Neural progenitor cell (in vitro differentiated cells): ENCODE measurements at regions not wholly inside any gene's neighbourhood (a gene's known extent, or its start where the extent isn't known, plus 50 kb on each side); places are given as distances from the start of the nearest gene placed in this dataset.
"Not testable (repeated sequence)": the region's sequence is repeated elsewhere in the genome, so short reads cannot be mapped to it uniquely, and the experiment has no call there.

Source experiments
- DNase-seq: peaks from one replicate; pipeline ENCODE4 v3.0.0-alpha.2; 2016; ENCODE audit warnings: low spot score
- H2AFZ ChIP-seq: fragments of 200-600 bp; sonication (generic); replicated peaks from 2 replicates; pipeline ENCODE4 v1.6.1; 2016; ENCODE audit warnings: antibody characterized with exemption
- H3F3A ChIP-seq: fragments of 200-600 bp; sonication (generic); 2 replicates; pipeline ENCODE4 v1.6.1; 2016; ENCODE audit warnings: antibody characterized with exemption, low read depth
- H3K27ac ChIP-seq: fragments of 200-600 bp; sonication (generic); 2 replicates; pipeline ENCODE4 v1.5.1; 2016; ENCODE audit warnings: mild to moderate bottlenecking
- H3K27me3 ChIP-seq: fragments of 200-600 bp; sonication (generic); 2 replicates; pipeline ENCODE4 v1.6.1; 2016; ENCODE audit warnings: mild to moderate bottlenecking, moderate library complexity
- H3K36me3 ChIP-seq: fragments of 200-600 bp; sonication (generic); 2 replicates; pipeline ENCODE4 v1.5.1; 2016
- H3K4me1 ChIP-seq: fragments of 200-600 bp; sonication (generic); 2 replicates; pipeline ENCODE4 v1.6.1; 2016; ENCODE audit warnings: mixed run types
- H3K4me2 ChIP-seq: fragments of 200-600 bp; sonication (generic); 2 replicates; pipeline ENCODE4 v1.6.1; 2016
- H3K4me3 ChIP-seq: fragments of 200-600 bp; sonication (generic); 2 replicates; pipeline ENCODE4 v1.5.1; 2016
- H3K79me2 ChIP-seq: fragments of 200-600 bp; sonication (generic); 2 replicates; pipeline ENCODE4 v1.6.1; 2016; ENCODE audit warnings: low read depth
- H3K9ac ChIP-seq: fragments of 200-600 bp; sonication (generic); 2 replicates; pipeline ENCODE4 v1.6.1; 2016
- H3K9me3 ChIP-seq: fragments of 200-600 bp; sonication (generic); 2 replicates; pipeline ENCODE4 v1.5.1; 2016; ENCODE audit warnings: low read depth
- H4K20me1 ChIP-seq: fragments of 200-600 bp; sonication (generic); 2 replicates; pipeline ENCODE4 v1.6.1; 2016; ENCODE audit warnings: low read depth
- H3K27ac Mint-ChIP-seq: 3 replicates; pipeline ENCODE4 v1.8.0; 2021; ENCODE audit warnings: mixed read lengths
- H3K27me3 Mint-ChIP-seq: 2 replicates; pipeline ENCODE4 v1.8.0; 2022; ENCODE audit warnings: low read depth, mild to moderate bottlenecking, inconsistent platforms, moderate library complexity, mixed read lengths; ENCODE audit not compliant: insufficient read depth
- H3K36me3 Mint-ChIP-seq: 3 replicates; pipeline ENCODE4 v1.8.0; 2021; ENCODE audit warnings: mixed read lengths
- H3K4me1 Mint-ChIP-seq: 3 replicates; pipeline ENCODE4 v1.8.0; 2021; ENCODE audit warnings: mixed read lengths
- H3K4me3 Mint-ChIP-seq: 3 replicates; pipeline ENCODE4 v1.8.0; 2021; ENCODE audit warnings: mild to moderate bottlenecking, moderate library complexity, mixed read lengths
- H3K9me3 Mint-ChIP-seq: 3 replicates; pipeline ENCODE4 v1.8.0; 2020; ENCODE audit warnings: mixed read lengths
- EZH2 ChIP-seq: fragments of 200-600 bp; sonication (generic); IDR thresholded peaks from 2 replicates; pipeline ENCODE4 v1.6.1; 2017; ENCODE audit warnings: antibody characterized with exemption, mild to moderate bottlenecking, moderate library complexity
- EZH2phosphoT487 ChIP-seq: fragments of 200-600 bp; sonication (generic); IDR thresholded peaks from 2 replicates; pipeline ENCODE4 v1.6.1; 2017; ENCODE audit warnings: antibody characterized with exemption
- TF ChIP-seq, protein P1 (sequence below): fragments of 200-600 bp; sonication (generic); IDR thresholded peaks from 2 replicates; pipeline ENCODE4 v1.5.1; 2017; ENCODE audit warnings: antibody characterized with exemption, mild to moderate bottlenecking

DNA sequence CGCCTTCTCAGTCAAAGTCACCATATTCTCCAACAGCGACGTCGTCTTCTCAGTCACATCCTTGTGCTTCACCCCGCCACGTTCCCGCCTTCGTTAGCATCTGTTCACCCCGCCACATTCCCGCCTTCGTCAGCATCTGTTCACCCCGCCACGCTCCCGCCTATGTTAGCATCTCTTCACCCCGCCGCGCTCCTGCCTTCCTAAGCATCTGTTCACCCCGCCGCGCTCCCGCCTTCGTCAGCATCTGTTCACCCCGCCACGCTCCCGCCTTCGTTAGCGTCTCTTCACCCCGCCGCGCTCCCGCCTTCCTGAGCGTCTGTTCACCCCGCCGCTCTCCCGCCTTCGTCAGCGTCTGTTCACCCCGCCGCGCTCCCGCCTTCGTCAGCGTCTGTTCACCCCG is 816.4 kb upstream of the TPTE start:
- not testable (repeated sequence) for H3K36me3 Mint-ChIP-seq, H3F3A ChIP-seq, H2AFZ ChIP-seq, H3K4me3 Mint-ChIP-seq, H3K36me3 ChIP-seq, H3K27me3 Mint-ChIP-seq, H3K27ac ChIP-seq, H3K4me2 ChIP-seq, H3K9me3 Mint-ChIP-seq, H3K9me3 ChIP-seq, H3K9ac ChIP-seq, H3K4me1 Mint-ChIP-seq, H3K27ac Mint-ChIP-seq, H3K79me2 ChIP-seq, H3K4me3 ChIP-seq, H3K4me1 ChIP-seq, DNase-seq, H4K20me1 ChIP-seq, H3K27me3 ChIP-seq

DNA sequence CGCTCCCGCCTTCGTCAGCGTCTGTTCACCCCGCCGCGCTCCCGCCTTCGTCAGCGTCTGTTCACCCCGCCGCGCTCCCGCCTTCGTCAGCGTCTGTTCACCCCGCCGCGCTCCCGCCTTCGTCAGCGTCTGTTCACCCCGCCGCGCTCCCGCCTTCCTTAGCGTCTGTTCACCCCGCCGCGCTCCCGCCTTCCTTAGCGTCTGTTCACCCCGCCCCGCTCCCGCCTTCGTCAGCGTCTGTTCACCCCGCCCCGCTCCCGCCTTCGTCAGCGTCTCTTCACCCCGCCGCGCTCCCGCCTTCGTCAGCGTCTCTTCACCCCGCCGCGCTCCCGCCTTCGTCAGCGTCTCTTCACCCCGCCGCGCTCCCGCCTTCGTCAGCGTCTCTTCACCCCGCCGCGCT is 815.9 kb upstream of the TPTE start:
- H3K4me3 Mint-ChIP-seq, H3K4me1 ChIP-seq, H3K36me3 ChIP-seq, H3K27ac Mint-ChIP-seq, H3K27me3 Mint-ChIP-seq, H3K4me1 Mint-ChIP-seq, H4K20me1 ChIP-seq, H3K4me2 ChIP-seq, H3K27ac ChIP-seq, H3K36me3 Mint-ChIP-seq, H3K9me3 Mint-ChIP-seq, H2AFZ ChIP-seq, H3F3A ChIP-seq, H3K79me2 ChIP-seq, H3K27me3 ChIP-seq, H3K4me3 ChIP-seq, DNase-seq, H3K9me3 ChIP-seq, H3K9ac ChIP-seq: not testable (repeated sequence)

DNA sequence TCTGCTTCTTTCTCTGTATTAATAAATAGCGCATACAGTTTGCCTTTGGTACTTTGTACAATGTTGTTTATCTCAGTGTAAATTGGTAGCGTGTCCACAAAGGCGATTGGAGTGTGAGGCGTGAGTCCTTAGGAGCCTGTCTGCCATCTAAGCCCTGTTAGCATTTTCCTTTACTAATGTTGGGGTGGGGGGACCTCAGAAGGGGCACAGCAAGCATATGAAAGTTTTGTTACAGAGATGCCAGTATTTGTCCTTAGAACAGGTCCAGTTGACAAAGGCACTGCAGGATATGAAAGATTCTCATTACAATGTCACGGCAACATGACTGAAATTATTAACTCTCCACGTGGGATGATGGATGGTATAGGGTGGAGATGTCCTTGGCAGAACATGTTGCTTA is 796.8 kb upstream of the TPTE start:
- H3K4me1 ChIP-seq, H3K36me3 ChIP-seq, H2AFZ ChIP-seq, H4K20me1 ChIP-seq, H3K4me3 ChIP-seq, H3K4me3 Mint-ChIP-seq, H3F3A ChIP-seq, H3K27me3 Mint-ChIP-seq, H3K79me2 ChIP-seq, H3K4me1 Mint-ChIP-seq, H3K27me3 ChIP-seq, DNase-seq, H3K36me3 Mint-ChIP-seq, H3K27ac ChIP-seq, H3K4me2 ChIP-seq, H3K27ac Mint-ChIP-seq, H3K9ac ChIP-seq: not testable (repeated sequence)
- H3K9me3 ChIP-seq, result peaks cover 69% of the 10 kb centered on the region
- H3K9me3 Mint-ChIP-seq, result peaks cover 43% of the 10 kb centered on the region

DNA sequence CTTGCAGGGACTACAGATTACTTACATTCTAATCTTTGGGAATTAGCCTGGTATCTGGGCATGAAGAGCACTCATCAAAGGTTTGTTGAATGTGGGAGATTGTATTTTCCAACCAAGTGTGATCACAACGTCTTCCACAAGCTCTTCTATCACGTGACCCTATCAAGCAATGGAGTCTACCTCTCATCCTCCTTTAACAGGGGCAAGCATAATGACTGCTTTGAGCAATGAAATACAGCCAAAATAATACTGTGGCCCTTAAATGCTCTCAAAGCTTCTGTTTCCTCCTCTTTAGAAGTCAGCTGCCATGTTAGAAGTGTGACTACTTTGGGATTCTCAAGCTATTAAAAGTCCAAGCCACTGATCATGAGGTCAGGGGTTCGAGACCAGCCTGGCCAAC is 794.2 kb upstream of the TPTE start:
- not testable (repeated sequence) for DNase-seq, H3K4me3 Mint-ChIP-seq, H3K79me2 ChIP-seq, H3K36me3 ChIP-seq, H3K27ac ChIP-seq, H3K9ac ChIP-seq, H3K4me2 ChIP-seq, H3K4me1 ChIP-seq, H3K4me1 Mint-ChIP-seq, H3K4me3 ChIP-seq, H4K20me1 ChIP-seq, H3K27ac Mint-ChIP-seq, H3K36me3 Mint-ChIP-seq, H3K27me3 ChIP-seq, H2AFZ ChIP-seq, H3F3A ChIP-seq, H3K27me3 Mint-ChIP-seq
- H3K9me3 ChIP-seq, result peaks cover 81% of the 10 kb centered on the region
- H3K9me3 Mint-ChIP-seq, result peaks cover 42% of the 10 kb centered on the region

DNA sequence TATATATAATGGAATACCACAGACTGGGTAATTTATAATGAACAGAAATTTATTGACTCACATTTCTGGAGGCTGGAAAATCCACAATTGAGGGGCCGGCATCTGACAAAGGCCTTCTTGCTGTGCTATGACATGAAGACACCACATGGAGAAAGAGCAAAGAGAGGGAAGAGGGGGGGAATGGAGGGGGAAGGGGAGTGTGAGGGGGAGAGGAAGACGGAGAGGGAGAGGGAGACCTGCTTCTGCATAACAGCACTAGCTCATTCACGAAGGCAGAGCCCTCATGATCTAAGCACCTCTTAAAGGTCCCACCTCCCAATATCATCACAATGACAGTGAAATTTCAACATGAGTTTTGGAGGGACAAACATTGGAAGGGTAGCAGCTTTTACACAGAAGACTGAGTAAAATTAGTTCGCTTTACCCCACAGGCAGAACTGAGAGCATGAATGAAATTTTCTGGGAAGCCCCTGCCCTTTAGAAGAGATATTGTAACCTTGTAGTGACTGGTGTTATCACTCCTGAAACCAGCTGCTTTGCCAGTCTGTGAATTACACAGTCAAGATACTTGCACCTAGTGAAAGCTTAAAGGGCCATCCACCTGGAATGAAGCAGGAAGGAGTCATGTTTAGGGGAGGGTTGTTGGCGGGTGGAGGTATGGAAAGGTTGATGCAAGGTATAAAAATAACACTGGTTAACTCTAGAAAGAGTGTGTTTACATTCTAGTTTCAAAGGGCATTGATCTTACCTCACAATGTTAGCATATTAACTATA is 793.0 kb upstream of the TPTE start:
- H3K4me3 Mint-ChIP-seq, H3K36me3 Mint-ChIP-seq, H3K4me2 ChIP-seq, H3K4me1 Mint-ChIP-seq, H3K27me3 Mint-ChIP-seq, H3K9ac ChIP-seq, H3K27me3 ChIP-seq, H3F3A ChIP-seq, H4K20me1 ChIP-seq, H3K4me1 ChIP-seq, H3K4me3 ChIP-seq, H2AFZ ChIP-seq, H3K27ac ChIP-seq, H3K79me2 ChIP-seq, H3K36me3 ChIP-seq, DNase-seq, H3K27ac Mint-ChIP-seq: not testable (repeated sequence)
- peaks cover 42% of the 10 kb centered on the region for H3K9me3 Mint-ChIP-seq
- peaks cover 82% of the 10 kb centered on the region for H3K9me3 ChIP-seq

DNA sequence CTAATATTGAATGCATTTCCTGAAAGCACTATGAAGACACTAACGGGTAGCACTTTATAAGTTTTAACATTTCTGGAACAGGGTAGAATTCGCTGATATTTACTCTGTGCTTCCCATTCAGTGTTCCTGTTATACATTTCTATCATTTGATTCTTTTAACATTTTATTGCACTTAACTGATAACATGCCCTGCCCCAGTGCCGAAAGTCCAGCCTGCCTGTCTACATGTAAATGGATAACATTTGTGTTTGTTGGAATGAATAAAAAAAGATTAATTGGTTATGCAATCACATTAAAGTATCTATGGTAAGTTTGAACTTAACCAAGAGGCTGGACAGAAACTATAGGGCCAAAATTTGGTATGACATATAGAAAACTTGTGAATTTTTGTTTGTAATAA is 790.5 kb upstream of the TPTE start:
- H3K27me3 Mint-ChIP-seq, result no peaks in the 10 kb centered on the region
- Histone ChIP-seq H3F3A (no peaks in the 10 kb centered on the region), H3K79me2 (no peaks in the 10 kb centered on the region), H2AFZ (no peak overlapping the region), H3K4me1 (no peaks in the 10 kb centered on the region), H3K9ac (no peak overlapping the region), H3K27ac (no peak overlapping the region), H3K4me2 (no peak overlapping the region), H3K4me3 (no peak overlapping the region), H3K27me3 (no peaks in the 10 kb centered on the region), H3K36me3 (no peaks in the 10 kb centered on the region), H3K9me3 (peaks cover 78% of the 10 kb centered on the region), H4K20me1 (no peaks in the 10 kb centered on the region)
- no peak overlapping the region for H3K27ac Mint-ChIP-seq
- H3K4me1 Mint-ChIP-seq, result no peaks in the 10 kb centered on the region
- H3K36me3 Mint-ChIP-seq, result no peaks in the 10 kb centered on the region
- H3K4me3 Mint-ChIP-seq, result no peak overlapping the region
- TF ChIP-seq, protein P1, sequence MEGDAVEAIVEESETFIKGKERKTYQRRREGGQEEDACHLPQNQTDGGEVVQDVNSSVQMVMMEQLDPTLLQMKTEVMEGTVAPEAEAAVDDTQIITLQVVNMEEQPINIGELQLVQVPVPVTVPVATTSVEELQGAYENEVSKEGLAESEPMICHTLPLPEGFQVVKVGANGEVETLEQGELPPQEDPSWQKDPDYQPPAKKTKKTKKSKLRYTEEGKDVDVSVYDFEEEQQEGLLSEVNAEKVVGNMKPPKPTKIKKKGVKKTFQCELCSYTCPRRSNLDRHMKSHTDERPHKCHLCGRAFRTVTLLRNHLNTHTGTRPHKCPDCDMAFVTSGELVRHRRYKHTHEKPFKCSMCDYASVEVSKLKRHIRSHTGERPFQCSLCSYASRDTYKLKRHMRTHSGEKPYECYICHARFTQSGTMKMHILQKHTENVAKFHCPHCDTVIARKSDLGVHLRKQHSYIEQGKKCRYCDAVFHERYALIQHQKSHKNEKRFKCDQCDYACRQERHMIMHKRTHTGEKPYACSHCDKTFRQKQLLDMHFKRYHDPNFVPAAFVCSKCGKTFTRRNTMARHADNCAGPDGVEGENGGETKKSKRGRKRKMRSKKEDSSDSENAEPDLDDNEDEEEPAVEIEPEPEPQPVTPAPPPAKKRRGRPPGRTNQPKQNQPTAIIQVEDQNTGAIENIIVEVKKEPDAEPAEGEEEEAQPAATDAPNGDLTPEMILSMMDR, result no peak
- TF ChIP-seq EZH2phosphoT487, result no peak
- no peak for TF ChIP-seq EZH2
- H3K9me3 Mint-ChIP-seq, result peaks cover 31% of the 10 kb centered on the region
- no peak for DNase-seq

DNA sequence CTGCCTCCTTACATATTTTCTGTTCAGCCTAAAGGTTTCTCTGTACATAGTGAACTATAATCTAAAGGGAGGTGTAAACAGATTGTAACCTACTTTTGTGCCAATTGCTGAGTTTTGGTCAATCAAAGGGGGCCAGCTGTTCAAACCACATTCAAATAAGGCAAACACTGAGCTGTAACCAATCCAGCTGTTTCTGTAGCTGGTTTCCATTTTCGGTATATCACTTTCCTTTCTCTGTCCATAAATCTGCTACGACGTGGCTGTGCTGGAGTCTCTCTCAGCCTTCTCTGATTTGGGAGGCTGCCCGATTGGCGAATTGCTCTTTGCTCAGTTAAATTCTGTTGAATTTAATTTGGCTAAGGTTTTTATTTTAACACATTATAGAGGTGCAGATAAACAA is 790.1 kb upstream of the TPTE start:
- H3K27me3 Mint-ChIP-seq, H3K9ac ChIP-seq, H3K4me1 Mint-ChIP-seq, H3K36me3 Mint-ChIP-seq, H3K4me3 ChIP-seq, H3K27ac Mint-ChIP-seq, H3K4me3 Mint-ChIP-seq, H2AFZ ChIP-seq, H3K27ac ChIP-seq, H3K4me2 ChIP-seq, H3K4me1 ChIP-seq, H3K27me3 ChIP-seq, DNase-seq, H4K20me1 ChIP-seq, H3F3A ChIP-seq, H3K36me3 ChIP-seq, H3K79me2 ChIP-seq: not testable (repeated sequence)
- H3K9me3 Mint-ChIP-seq, result peaks cover 30% of the 10 kb centered on the region
- peaks cover 81% of the 10 kb centered on the region for H3K9me3 ChIP-seq
